ENCODE measurements at regions not wholly inside any gene's neighbourhood (a gene's known extent, or its start where the extent isn't known, plus 50 kb on each side); places are given as distances from the start of the nearest gene placed in this dataset.

DNA sequence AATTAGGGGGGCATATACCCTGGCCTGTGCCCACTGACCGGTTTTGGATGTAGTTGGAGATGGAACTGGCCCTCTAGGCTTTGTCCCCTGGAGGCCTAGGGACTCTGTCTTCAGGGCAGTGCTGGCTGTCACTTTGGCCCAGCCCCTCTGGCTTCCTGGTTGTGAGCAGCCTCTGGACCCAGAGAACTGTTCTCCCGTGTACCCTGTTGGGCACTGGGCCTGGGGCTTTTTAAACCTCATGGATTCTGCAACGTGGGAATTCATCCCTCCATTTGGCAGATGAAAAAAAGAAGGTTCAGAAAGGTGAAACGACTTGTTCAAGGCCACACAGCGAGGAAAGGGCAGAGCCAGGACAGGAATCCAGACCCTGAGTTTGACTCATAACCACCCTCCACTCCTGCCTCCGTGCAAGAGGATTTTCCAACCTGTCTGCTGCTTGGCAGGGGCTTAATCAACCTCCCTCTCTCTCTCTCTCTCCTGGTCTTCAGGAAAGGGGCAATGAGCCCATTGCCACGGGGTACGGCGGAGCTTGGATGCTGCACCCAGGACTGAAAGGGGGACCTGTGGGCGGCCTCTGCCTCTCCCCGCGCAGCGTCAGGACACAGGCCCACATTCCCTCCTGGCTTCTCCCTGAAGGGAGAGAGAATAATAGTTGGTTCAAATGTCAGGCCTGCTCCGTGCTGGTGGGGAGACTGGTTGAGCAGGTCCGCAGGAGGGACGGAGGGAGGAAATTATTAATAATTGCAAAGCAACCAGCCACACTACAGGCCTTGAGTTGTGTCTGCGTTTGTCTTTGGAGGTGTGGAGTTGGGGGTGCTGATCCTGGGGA, 56.0 kb downstream of the CEBPB start:
- TF ChIP-seq, protein P1, sequence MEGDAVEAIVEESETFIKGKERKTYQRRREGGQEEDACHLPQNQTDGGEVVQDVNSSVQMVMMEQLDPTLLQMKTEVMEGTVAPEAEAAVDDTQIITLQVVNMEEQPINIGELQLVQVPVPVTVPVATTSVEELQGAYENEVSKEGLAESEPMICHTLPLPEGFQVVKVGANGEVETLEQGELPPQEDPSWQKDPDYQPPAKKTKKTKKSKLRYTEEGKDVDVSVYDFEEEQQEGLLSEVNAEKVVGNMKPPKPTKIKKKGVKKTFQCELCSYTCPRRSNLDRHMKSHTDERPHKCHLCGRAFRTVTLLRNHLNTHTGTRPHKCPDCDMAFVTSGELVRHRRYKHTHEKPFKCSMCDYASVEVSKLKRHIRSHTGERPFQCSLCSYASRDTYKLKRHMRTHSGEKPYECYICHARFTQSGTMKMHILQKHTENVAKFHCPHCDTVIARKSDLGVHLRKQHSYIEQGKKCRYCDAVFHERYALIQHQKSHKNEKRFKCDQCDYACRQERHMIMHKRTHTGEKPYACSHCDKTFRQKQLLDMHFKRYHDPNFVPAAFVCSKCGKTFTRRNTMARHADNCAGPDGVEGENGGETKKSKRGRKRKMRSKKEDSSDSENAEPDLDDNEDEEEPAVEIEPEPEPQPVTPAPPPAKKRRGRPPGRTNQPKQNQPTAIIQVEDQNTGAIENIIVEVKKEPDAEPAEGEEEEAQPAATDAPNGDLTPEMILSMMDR (IDR thresholded peaks at IDR 0.05; ENCODE audit: low read depth, low read length) = no peak
- in situ Hi-C loops (cut with HindIII; ENCODE audit: low sequenced_read_pairs) = no loop called here
- H3K4me3 ChIP-seq (ENCODE audit: low read depth, low read length) = no peak overlapping the region
- DNase-seq (ENCODE audit: low read depth, low spot score) = no peak

DNA sequence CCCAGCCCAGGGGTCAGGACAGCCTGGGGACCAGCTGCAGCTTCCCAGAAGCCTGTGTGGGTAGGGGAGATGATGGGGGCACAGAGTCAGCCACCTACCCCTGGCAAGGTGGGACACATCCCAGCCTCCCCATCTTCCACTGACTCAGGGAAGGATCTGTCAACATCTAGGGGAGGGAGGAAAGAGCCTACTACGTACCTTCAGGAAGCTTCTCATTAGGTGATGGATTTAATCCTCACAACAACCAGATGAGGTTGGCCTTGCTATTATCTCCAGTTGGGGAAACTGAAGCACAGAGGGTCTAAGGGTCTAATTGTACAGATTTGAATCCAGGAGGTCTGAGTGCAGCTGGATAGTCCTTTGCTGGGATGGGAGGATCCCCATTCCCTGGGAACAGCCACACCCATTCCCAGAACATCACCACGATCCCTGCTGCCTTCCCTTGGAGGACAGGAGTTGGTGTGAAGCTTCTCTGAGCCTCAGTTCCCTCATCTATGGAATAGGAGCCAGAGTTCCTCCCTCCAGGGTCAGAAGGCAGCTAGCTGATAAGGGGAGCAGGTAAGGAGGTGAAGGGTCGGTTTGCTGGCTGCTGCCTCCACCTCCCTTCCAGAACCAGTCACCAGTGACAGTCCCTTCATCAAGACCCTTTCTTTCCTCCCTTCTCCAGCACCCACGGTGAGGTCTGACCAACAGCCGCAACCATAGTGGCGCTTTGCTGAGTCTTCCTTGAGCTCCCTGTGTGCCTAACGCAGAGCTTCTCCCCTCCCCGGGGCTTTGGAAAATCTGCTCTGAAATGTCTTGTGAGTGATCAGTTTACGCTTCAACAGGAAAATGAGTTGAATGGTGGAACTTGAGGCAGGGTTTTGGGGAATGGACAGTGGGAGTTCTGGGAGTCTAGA, 56.8 kb downstream of the CEBPB start:
- in situ Hi-C loops (cut with HindIII; ENCODE audit: low sequenced_read_pairs) = no loop called here
- TF ChIP-seq, protein P1 (IDR thresholded peaks at IDR 0.05; ENCODE audit: low read depth, low read length) = no peak
- DNase-seq (ENCODE audit: low read depth, low spot score) = no peak
- no peak overlapping the region for H3K4me3 ChIP-seq (ENCODE audit: low read depth, low read length)

DNA sequence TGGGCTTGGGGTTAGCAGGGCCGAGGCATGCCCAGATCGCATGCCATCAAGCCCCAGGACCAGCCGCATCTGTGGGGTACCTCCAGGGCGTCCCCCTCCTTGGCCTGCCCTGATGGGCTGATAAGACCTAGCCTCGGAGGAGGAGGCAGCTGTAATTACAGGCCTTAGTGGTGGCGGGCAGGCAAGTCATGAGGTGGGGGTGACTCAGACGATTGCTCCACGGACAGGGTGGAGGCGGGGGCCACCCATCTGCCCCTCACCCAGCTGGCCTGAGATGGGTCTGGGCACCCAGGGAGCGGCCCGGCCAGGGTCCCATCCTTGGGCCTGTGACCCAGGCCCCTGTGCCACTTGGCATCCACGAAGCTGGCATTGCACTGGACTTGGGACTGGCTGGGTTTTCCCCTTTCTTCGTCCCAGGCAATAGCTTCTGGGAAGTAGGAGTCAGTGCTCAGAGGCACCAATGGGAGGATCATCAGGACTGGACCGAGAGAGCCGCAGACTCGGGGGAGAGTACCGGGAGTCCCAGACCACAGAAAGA, 57.5 kb downstream of the CEBPB start:
- TF ChIP-seq, protein P1 (IDR thresholded peaks at IDR 0.05; ENCODE audit: low read depth, low read length) = no peak
- in situ Hi-C loops (cut with HindIII; ENCODE audit: low sequenced_read_pairs) = no loop called here
- no peak overlapping the region for H3K4me3 ChIP-seq (ENCODE audit: low read depth, low read length)
- DNase-seq (ENCODE audit: low read depth, low spot score) = no peak

DNA sequence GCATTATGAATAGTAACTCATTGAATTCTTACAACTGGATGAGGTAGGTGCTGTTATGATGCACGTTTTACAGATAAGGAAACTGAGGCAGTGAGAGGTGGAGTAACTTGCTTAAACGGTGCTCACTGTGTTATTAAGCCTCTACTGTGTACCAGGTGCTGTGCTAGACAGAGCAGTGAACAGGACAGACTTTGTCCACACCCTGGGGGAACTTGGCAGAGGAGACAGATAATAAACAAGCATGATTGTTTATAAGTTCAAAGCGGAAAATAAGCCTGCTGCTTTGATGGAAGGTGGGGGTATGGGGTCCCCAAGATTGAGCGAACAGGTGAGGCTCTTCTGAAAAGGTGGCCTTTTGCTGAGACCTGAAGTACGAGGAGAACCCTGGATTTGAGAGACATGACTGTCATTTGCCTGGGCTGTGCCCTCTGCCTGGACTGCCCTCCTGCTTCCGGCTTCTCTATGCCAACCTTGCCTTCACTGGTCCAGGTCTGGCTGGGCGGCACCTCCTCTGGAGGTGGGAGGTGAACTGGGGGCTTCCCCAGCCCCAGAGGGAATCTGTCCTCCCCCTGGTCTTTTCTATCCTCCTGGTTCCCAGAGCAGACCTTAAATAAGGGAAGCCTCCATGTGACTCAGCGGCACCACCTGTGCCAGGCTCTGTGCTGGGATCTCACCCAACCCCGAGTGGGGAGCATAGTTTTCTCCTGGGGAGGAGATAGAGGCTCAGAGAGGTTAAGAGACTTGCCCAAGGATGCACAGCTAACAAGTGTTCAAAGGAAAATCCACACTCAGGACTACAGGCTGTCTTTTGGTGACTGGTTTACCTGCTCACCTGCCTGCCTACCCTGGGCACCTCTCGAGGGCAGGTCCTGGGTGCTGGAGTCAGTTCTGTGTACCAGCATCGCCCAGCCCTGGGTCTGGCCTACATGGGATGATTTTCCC, 59.1 kb downstream of the CEBPB start:
- no peak overlapping the region for H3K4me3 ChIP-seq (ENCODE audit: low read depth, low read length)
- no peak for DNase-seq (ENCODE audit: low read depth, low spot score)
- in situ Hi-C loops (cut with HindIII; ENCODE audit: low sequenced_read_pairs) = no loop called here
- TF ChIP-seq, protein P1 (IDR thresholded peaks at IDR 0.05; ENCODE audit: low read depth, low read length) = no peak

DNA sequence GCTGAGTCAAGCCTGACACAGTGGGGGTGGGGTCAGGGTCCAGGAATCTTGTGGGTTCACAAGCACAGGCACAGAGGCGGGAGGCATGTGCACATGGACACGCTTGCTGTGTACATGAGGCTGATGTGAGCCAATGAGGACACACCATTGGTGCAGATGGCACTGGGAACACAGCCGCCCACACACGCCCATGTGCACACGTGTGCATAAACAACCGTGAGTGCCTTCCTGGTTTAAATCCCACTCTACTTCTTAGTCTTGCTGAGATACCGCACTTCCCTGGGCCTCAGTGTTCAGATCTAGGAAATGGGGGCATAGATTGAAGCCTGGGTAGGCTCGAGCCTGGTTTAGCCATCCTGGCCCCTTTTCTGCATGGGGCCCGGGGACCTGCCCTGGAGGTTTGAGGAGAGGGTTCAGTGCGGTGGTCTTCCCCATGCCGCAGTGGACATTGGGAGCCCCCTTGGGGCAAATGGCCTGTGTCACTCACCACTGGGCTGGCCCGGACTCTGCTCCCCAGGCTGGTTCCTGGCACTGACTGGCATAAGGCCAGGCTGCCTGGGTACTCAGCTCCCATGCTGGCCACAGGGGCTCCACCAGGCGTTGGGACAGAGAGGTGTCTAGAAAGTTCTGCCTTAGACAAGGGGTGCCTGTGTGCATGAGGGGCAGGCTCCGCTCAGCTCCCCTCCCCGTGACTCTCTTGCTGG, 60.2 kb downstream of the CEBPB start:
- no peak for DNase-seq (ENCODE audit: low read depth, low spot score)
- no peak overlapping the region for H3K4me3 ChIP-seq (ENCODE audit: low read depth, low read length)
- TF ChIP-seq, protein P1 (IDR thresholded peaks at IDR 0.05; ENCODE audit: low read depth, low read length) = no peak
- in situ Hi-C loops (cut with HindIII; ENCODE audit: low sequenced_read_pairs) = no loop called here

All from astrocyte of the spinal cord (primary cell).